ENCODE measurements at regions not wholly inside any gene's neighbourhood (a gene's known extent, or its start where the extent isn't known, plus 50 kb on each side); places are given as distances from the start of the nearest gene placed in this dataset.

- TF ChIP-seq EZH2phosphoT487 (IDR thresholded peaks at IDR 0.05; ENCODE audit: unreplicated experiment) (no peak), CTCF (conservative IDR thresholded peaks at IDR 0.05; ENCODE audit: low read depth in 2 of 2) (no peak), EZH2 (IDR thresholded peaks at IDR 0.05; ENCODE audit: low read depth, unreplicated experiment) (no peak), REST (IDR thresholded peaks at IDR 0.05; ENCODE audit: unreplicated experiment) (no peak), ZNF114 (CRISPR knock-in tag; IDR thresholded peaks at IDR 0.05) (no peak), CREB1 (CRISPR knock-in tag; IDR thresholded peaks at IDR 0.05; ENCODE audit: low read depth) (no peak), POLR2AphosphoS5 (IDR thresholded peaks at IDR 0.05; ENCODE audit: low read depth) (no peak), NANOG (IDR thresholded peaks at IDR 0.05; ENCODE audit: borderline replicate concordance) (no peak), JUNB (IDR thresholded peaks at IDR 0.05; ENCODE audit: unreplicated experiment) (no peak), ETS1 (IDR thresholded peaks at IDR 0.05) (no peak), ZNF331 (CRISPR knock-in tag; IDR thresholded peaks at IDR 0.05; ENCODE audit: low read depth) (no peak)
Measured at GRCh38 chr6:56890066-56890465, 64.8 kb upstream of the BEND6 start.

Data from GM23338 (cell line).